Activated T-helper 1 cell treated with anti-CD3 and anti-CD28 coated beads, Interleukin-2, amount 50 U/mL, for 16 hours (primary cell): ENCODE measurements at regions not wholly inside any gene's neighbourhood (a gene's known extent, or its start where the extent isn't known, plus 50 kb on each side); places are given as distances from the start of the nearest gene placed in this dataset.

Experiments
- DNase-seq, 2 donors: peaks; one replicate each; pipeline ENCODE4 v3.0.0-alpha.2; 2020; ENCODE audit warnings: low read depth in 1 of 2, low spot score in 1 of 2

GRCh38 chr5:82346399-82347165 is 68.4 kb upstream of the RPS23 start:
- DNase-seq = no peak

- no peak for DNase-seq
Measured at GRCh38 chr5:82345108-82345507, 67.0 kb upstream of the RPS23 start.

DNA sequence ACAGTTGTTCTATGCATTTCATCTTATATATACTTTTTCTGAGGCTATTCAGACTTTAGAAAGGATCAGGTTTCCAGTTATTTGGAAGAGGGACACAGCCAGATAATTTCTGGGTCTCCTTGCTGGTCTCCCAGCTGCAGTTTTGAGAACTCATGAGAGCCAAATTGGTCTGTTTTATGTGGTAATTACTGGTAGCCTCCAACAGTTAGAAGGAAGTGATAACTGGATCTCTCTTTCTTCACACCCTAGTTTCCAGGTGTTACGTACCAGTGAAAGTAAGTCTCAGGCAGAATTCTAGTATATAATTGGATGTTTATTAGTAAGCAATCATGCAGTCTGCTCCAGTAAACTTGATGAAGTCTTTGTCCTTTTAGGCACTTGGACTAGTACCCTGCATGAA is 63.2 kb upstream of the RPS23 start:
- no peak for DNase-seq

GRCh38 chr5:82340799-82341198 is 62.6 kb upstream of the RPS23 start:
- DNase-seq = no peak

GRCh38 chr5:82339792-82340191 is 61.6 kb upstream of the RPS23 start:
- DNase-seq = no peak

DNA sequence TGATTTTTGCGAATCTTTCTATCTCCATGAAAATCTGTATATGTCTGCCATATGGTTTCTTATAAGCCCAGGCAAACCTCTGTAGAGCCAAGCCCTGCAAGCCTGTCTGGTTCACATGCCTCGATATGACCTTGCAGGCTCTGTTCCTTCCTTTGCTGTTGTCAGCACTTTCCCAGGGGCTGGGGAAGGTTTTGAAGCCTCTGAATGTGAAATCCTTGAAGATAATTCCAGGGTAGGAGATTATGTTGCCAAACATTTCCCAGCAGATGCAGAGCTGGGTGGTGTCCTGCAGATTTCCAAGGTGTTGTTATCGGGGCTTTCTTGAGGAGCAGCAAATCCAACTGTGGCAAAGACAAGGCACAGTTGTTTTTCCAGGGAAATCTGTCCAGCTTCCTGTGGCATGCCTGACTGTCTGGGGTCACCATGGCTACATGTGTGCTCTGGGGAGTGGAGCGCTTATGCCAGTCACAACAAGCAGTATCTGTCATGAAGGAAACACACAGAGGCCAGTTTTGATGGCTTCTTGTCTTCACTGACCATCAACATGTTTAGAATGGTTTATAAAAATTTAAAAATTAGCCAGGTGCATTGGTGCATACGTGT is 60.7 kb upstream of the RPS23 start:
- DNase-seq = no peak

DNA sequence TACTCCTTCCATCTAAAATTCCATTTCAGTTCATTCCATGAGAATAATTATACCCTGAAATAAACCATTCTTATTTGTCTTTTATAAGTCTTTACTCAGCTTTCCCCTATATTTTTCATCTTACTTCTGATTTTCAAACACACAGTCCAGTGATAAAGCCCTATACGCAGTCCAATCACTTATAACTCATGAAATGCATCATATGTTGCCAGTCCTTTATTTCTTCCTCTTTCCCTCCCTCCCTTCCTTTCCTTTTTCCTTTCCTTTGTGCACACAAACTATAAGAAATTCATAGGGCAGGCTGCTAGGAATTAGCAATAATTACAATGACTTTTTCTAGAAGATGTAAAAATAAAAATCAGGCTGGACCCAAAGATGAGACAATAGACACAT is 58.8 kb upstream of the RPS23 start:
- no peak for DNase-seq

DNA sequence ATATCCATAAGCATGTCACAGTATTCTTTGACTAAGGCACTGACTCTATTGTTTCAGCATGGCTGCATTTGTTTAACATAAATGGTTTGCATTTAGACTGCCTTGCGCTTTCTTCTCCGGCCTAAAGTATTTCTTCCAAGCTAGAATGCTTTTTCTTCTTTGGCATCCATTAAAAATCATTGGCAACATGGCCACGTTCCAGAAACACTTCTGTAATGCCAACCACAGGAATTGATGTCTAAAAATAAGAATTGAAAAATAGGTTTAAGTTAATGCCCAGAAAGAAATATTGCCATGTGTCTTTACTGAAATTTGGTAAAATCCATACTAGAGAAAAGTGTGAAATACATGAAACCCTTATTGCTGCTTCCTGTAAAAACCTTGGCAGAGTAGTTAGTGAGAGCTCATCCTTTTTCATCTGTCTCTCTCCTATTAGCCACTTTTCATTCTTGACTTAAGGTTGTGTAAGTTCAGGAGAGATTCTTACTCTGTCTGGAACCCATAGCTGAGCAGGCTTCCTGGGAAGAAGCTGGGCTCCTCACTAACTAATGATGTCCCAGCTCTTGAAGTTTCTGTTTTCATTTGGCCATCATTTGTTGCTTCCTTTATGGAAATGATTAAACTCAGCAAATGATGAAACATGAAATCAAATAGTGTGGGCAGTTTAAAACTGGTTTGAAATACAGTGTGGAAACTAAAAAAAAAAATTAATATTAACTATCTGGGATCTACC is 58.2 kb upstream of the RPS23 start:
- no peak for DNase-seq

DNA sequence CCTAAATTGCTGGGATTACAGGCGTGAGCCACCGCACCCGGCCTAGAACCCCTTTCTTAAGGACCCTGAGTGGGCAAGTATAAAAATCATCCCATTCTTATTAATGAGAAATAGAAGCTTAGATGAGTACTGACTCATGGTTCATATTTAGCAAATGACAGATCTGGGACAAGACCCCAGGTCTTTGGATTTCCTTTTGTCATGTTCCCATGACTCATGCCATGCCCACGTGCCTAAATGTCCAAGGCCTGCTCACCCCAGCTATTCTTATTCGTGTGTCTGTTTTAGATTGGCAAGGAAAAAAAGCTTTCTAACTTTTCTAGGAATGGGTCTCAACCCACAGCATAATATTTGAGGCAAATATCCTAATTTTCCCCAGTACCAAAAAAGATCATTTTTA is 57.7 kb upstream of the RPS23 start:
- DNase-seq = no peak

DNA sequence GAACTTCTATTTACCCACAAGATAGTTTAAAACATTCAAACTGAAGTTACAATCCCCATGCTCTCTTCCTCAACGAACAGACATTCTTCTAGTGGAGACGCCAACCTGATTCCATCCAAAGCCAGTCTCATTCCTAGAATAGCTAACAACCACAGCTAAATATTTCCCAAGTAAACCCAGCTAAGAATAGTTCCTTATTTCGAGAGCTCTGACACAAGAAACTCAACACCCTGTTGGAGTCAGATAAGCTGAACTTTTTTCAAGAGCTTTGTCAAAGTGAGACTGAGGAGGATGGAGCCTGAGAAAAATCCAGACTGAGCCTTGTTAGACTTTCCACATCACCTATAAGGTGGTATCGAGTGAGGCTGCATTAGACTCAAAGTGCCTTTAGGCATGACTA is 56.7 kb upstream of the RPS23 start:
- DNase-seq = no peak

DNA sequence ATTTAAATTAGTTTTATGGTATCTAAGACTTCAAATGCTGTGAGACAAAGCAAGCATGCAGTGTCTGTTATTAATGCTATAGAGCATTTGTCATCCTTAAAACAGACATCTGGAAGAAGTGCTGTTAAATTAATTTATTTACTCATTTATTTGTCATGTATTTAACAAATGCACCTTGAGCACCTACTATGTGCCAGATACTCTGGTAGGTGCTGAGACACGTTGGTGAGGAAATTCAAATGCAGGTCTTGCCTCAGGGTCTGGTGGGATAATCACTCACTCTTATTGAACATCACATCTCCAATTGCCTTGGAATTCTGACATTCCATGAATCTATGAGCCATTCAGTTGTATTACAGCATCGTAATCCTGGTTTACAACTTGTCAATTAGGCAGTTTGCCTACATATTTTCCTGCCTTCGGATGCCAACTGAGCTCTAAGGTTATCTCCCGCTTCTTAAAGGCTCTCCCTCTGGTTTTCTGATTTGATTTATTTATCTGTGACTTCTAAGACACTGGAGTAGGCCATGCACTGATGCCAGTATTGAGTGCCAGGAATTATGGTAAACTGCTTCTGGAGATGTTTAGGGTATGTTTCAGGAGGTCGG is 56.0 kb upstream of the RPS23 start:
- DNase-seq = no peak

DNA sequence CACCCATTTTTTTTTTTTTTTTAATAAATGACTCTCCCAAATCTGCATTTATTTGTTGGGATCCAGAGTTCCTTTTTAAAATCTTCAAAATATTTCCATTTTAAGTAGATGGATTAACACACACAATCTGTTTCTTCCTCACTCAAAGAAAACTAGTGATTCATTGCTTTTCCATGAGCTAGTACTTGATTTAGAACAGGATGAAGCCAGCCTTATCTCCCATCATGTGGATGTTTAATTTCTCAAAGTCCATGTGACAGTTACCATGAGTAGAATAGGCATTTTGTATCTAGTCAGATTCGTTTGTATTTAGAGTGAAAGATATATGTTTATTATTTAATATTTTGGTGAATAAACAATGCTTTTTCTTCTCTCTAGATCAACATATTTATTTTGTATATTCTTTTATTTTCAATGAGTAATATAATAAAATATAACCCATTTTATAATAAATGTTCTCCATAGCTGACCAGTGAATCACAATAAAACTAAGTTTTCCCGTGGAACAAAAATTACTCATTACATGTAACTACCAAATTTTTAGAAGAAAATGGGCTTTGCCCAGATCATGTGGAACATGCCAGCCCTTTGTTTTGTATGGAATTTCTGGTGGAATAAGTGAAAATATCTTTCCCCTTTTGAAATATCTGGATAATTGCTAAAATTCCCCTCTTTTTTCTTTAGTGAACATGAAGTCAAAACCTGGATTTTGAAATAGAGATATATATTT is 54.9 kb upstream of the RPS23 start:
- DNase-seq = no peak

DNA sequence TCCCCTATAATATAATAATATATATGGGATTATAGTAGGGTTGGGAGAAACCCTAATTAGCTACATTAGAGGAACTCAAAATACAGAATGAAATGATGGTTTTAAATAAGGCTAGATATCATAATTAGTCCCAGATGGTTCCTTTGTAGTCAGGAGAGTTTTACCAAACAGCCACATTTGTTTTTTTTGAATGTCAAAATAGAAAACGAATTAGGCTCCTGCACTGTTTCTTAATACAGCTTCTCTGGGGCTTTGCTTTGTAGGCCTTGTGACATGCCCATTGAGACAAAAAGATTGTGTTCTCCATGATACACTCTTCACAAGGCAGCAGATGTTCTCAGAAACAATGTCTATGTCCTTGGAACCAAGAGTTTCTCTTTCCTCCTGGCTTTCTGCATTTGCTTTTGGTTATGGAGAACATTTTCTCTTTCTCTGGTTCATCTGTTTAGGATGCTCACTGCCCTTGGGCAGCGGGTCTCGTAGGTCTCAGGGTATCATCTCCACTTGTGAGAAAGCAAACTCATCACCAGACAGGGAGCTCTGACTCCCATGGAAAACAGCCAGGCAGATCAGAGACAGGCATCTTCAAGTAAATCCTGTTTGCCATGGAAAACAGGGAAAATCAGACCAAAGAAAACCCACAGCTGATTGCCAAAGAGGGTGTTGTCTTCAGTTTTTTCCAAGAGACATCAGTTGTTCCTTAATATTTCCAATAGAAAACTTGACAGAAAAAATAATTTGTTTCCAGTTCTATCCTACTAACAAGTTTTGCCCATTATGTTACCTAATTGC is 54.1 kb upstream of the RPS23 start:
- DNase-seq = no peak

- no peak for DNase-seq
Measured at GRCh38 chr5:82331557-82331956, 53.4 kb upstream of the RPS23 start.

DNA sequence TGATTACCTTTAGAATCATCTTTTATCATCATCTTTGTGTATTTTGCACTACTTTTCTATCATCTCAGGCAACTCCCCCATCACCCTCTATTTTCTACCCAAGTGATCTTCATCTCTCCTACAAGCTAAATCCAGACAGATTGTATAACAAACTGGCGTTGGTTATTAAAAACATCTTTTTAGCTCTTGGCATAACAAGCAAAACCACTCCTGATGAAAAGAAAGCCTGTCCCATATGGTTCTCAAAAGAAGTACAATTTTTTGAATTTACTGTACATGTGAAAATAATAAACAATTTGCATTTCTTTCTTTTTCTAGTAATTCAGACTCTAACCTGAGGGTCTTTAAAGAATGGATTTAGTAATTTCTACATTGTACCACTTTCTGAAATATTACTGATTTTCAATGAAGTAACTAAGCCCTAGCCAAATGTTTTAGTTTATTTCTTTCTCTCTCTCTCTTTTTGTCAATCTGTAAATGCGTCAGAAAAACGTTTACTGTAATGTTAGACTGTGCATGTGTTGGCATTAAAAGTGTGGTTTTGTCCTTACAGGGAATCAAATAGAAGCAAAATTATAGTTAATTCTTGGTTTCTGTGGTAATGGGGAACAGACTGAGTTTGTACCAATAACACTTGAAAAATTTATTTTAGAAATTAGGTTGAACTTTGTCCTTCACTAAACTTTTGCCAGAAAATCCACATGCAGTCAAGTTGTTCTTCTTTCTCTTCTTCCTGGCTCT is 52.5 kb upstream of the RPS23 start:
- no peak for DNase-seq

DNA sequence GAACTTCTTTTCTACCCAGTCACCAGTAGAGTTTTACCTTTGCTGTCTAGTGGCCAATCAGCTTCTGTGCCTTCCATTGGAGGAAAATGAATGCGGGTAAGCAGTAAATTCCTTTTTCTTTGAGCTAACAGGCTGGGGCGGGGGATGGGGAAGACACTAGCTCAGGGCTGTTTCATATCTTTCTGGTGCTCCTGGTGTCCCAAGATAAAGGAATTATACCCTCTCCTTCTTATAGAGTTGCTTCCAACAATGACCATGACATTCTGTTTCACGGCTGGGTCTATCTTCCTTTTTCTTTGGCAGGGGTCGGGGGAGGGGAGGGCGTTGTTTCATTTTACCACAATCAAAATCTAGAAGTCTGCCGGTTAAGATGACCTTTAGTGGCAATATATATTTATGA is 51.2 kb upstream of the RPS23 start:
- DNase-seq = no peak
